C4-2B (cell line): ENCODE measurements at regions not wholly inside any gene's neighbourhood (a gene's known extent, or its start where the extent isn't known, plus 50 kb on each side); places are given as distances from the start of the nearest gene placed in this dataset.

Source experiments
- CTCF ChIP-seq: fragments of 450-650 bp; conservative IDR thresholded peaks from 2 replicates; pipeline ENCODE4 v1.5.1; 2017; ENCODE audit warnings: mild to moderate bottlenecking
- ZFX ChIP-seq: fragments of 450-650 bp; IDR thresholded peaks from 2 replicates; pipeline ENCODE4 v1.6.1; 2017

GRCh38 chr5:118619823-118620222 lies 368.5 kb downstream of the DTWD2 start:
- TF ChIP-seq CTCF, result no peak
- no peak for TF ChIP-seq ZFX
